GM19397 (cell line): ENCODE measurements at regions not wholly inside any gene's neighbourhood (a gene's known extent, or its start where the extent isn't known, plus 50 kb on each side); places are given as distances from the start of the nearest gene placed in this dataset.

Experiments used
- ATAC-seq: cut with Tn5 transposase; IDR thresholded peaks from one replicate; pipeline ENCODE4 v1.9.1; 2021; ENCODE audit warnings: mild to moderate bottlenecking, moderate library complexity; ENCODE audit not compliant: unreplicated experiment

- no peak for ATAC-seq
Observed at GRCh38 chr2:52882974-52883373, 884.6 kb upstream of the CHAC2 start.

GRCh38 chr2:52881606-52882005 is 886.0 kb upstream of the CHAC2 start:
- ATAC-seq = no peak

GRCh38 chr2:52880872-52881271 is 886.7 kb upstream of the CHAC2 start:
- ATAC-seq = no peak

GRCh38 chr2:52879561-52879960 is 888.0 kb upstream of the CHAC2 start:
- ATAC-seq = no peak

GRCh38 chr2:52877703-52878102 is 889.9 kb upstream of the CHAC2 start:
- ATAC-seq = no peak

- ATAC-seq = no peak
Observed at GRCh38 chr2:52874466-52875106, 893.0 kb upstream of the CHAC2 start.

GRCh38 chr2:52862801-52863200 is 904.8 kb upstream of the CHAC2 start:
- no peak for ATAC-seq

- no peak for ATAC-seq
Observed at GRCh38 chr2:52861596-52861995, 906.0 kb upstream of the CHAC2 start.

GRCh38 chr2:52859065-52859464 is 908.5 kb upstream of the CHAC2 start:
- no peak for ATAC-seq

GRCh38 chr2:52857722-52858121 is 909.9 kb upstream of the CHAC2 start:
- no peak for ATAC-seq

- ATAC-seq = no peak
Observed at GRCh38 chr2:52852006-52852405, 915.6 kb upstream of the CHAC2 start.

- ATAC-seq = no peak
Observed at GRCh38 chr2:52844701-52845423, 922.7 kb upstream of the CHAC2 start.

- no peak for ATAC-seq
Observed at GRCh38 chr2:52835909-52836308, 931.7 kb upstream of the CHAC2 start.

GRCh38 chr2:52831216-52831615 is 936.4 kb upstream of the CHAC2 start:
- ATAC-seq = no peak

- ATAC-seq = no peak
Observed at GRCh38 chr2:52828112-52828511, 939.5 kb upstream of the CHAC2 start.

GRCh38 chr2:52821631-52822030 is 946.0 kb upstream of the CHAC2 start:
- no peak for ATAC-seq

- no peak for ATAC-seq
Observed at GRCh38 chr2:52818958-52819357, 948.6 kb upstream of the CHAC2 start.

GRCh38 chr2:52810460-52810859 is 957.1 kb upstream of the CHAC2 start:
- no peak for ATAC-seq

- no peak for ATAC-seq
Observed at GRCh38 chr2:52805901-52806410, 961.6 kb upstream of the CHAC2 start.

- ATAC-seq = no peak
Observed at GRCh38 chr2:52794581-52794980, 973.0 kb upstream of the CHAC2 start.

GRCh38 chr2:52779446-52779845 is 988.2 kb upstream of the CHAC2 start:
- ATAC-seq = no peak

- no peak for ATAC-seq
Observed at GRCh38 chr2:52776571-52776970, 991.0 kb upstream of the CHAC2 start.
